NCI-H187 (cell line): ENCODE measurements at regions not wholly inside any gene's neighbourhood (a gene's known extent, or its start where the extent isn't known, plus 50 kb on each side); places are given as distances from the start of the nearest gene placed in this dataset.
A peak's percentile ranks its signal among the peaks of the same experiment; 100 is the strongest.

Experiments
- DNase-seq, 2 experiments: peaks; one replicate each; lab custom pipeline; 2025; lab: John Stamatoyannopoulos, UW

DNA sequence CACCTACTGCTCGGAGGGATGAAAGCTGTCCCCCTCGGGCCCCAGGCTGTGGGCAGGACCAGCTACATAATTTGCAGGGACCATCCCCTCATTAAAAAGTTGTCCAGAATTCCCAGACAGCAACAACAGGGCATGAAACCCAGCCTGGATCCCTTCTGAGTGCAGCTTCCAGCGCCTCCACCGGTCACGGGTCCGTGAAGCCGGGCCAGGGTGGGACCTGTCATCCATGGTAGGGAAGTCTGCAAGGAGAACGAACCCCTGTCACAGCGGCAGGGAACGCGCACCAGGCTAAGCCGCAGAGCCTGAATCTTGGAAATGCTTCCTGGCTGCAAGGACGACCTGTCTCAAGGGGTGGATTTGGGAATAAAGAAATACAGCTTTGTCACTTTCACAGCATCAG lies 214.2 kb downstream of the RBFOX3 start:
- no peak for DNase-seq

DNA sequence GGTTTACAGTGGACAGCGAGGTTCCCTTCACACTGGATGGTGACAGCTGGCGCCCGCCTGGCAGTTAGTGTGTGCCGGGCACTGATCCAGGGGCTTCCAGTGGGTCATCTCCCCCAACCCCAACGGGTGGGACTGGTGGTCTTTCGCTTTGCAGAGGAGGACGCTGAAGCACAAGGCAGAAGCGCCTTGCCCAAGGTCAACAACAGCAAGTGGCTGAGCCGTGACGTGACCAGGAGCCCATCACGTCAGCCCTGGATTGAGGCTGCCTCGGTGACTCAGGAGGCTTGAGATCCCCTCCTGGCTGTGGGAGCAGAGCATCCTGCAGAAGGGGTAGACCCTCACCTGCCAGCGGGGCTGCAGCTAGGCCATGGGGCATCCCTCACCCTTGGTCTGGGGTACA lies 215.3 kb downstream of the RBFOX3 start:
- no peak for DNase-seq

DNA sequence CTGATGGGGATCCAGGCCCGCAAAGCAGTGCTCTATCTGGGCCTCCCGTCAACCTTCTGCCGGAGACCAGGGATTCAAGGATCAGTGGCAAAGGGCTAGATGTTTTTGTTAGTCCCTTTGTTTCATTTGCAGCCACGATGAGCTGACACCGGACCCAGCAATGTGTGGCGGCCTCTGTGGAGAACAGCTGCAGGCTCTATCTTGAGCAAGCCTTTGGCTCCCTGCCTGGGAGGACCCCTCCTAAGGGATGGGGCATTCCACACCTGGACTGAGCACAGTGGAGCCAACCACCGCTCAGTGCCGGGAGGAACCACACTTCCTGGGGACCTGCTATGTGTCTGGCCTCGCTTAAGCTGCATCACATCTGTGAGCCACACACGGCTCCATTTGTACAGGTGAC lies 215.8 kb downstream of the RBFOX3 start:
- no peak for DNase-seq

DNA sequence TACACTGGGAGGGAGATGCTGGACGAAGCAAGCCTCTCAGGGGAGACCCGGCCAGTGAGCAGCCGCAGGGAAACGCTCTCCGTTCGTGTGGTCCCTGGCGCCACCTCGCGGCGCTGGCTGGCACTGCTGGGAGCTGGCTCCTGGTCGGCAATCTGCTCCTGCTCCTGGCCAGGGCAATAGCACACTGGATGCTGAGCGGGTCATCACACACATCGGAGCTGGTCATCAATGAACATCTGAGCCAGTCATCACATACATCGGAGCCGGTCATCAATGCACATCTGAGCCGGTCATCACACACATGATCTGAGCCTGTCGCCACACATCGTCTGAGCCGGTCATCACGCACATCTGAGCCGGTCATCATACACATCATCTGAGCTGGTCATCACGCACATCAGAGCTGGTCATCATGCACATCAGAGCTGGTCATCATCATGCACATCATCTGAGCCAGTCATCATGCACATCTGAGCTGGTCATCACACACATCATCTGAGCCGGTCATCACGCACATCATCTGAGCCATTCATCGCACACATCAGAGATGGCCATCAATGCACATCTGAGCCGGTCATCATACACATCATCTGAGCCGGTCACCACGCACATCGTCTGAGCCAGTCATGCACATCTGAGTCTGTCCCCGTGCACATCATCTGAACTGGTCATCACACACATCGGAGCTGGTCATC lies 217.3 kb downstream of the RBFOX3 start:
- DNase-seq: peak; percentile 52 to 71

DNA sequence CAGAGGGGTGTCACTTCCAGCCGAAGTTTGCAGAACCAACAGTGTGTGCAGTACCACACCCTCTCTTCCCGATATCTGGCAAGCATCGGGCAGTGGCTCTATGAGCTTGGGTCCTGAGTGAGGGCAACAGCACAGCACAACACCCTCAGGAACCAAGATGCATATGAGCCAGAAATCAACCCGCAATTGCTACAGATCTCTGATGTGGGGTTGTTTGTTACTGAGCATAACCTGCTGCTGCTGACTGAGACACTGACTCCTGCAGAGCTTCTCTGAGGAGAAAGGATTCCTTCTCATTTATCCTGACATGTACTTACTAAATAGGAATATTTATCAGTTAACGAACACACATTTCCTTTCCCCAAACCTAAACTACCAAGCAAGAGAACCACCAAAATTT lies 218.3 kb downstream of the RBFOX3 start:
- no peak for DNase-seq

- peak; percentile 28 to 38 for DNase-seq
Observed at GRCh38 chr17:79391376-79392233, 219.2 kb downstream of the RBFOX3 start.

DNA sequence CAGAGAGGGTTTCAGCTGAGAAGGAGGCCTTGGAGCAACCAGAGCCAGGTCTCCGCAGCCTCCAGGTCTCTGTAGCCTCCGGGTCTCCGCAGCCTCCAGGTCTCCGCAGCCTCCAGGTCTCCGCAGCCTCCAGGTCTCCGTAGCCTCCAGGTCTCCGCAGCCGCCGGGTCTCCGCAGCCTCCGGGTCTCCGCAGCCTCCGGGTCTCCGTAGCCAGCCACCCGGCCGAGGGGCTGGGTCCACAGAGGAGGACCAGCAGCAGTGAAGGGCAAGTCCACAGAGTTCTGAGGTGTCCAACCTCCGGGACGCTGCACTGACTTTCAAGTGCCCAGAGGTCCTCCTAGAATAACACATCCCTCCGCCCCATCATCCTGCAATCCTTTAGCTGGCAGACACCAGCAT lies 221.0 kb downstream of the RBFOX3 start:
- no peak for DNase-seq

DNA sequence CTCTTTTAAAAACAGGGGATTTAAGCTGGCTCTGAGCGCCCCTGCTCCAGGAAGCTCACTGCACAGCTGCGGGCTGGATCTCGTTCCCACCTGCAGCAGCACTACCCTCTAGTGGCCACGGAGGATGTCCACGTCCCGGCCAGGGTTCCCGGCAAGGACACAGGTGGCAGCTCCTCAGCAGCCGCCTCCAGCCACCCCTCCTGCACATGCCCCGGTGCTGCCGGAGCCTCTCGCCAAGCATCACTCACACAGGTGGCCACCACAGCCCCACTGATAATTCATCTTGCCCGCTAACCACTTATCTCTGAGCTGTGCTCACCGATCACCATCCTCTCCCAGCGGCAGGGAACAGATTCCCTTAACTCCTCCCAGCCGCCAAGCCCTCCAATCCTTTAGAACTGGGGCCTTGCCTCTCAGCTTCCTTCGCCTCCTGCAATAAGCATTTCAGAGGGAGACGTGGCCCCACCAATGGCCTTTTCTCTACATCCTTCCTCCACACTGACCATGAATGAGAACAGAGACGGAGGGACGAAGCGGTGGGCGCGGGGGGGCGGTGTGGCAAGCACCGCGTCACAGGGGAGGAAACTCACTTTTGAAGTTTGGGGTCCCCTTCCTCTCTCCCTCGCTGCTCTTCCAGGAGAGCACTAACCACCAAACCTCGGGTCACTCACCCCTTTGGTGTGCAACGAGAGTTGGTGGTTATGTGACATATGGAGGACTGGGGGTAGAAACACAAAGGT lies 222.1 kb downstream of the RBFOX3 start:
- DNase-seq: peak; percentile 38 to 81

DNA sequence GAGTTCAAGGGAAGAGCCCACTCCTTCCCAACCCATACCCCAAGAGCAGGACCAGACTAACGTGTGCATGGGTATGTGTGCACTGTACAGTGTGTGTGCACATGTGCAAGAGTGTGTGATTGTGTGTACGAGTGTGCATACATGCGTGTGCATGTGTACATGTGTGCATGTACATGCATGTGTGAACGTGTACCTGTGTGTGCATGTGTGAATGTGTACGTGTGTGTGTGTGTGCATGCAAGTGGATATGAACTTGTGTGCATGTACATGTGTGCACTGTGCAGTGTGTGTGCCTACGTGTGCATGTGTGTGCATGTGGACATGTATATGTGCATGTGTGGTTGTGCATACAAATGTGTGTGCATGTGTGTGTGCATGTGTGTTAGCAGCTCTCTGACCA lies 223.1 kb downstream of the RBFOX3 start:
- DNase-seq: no peak

DNA sequence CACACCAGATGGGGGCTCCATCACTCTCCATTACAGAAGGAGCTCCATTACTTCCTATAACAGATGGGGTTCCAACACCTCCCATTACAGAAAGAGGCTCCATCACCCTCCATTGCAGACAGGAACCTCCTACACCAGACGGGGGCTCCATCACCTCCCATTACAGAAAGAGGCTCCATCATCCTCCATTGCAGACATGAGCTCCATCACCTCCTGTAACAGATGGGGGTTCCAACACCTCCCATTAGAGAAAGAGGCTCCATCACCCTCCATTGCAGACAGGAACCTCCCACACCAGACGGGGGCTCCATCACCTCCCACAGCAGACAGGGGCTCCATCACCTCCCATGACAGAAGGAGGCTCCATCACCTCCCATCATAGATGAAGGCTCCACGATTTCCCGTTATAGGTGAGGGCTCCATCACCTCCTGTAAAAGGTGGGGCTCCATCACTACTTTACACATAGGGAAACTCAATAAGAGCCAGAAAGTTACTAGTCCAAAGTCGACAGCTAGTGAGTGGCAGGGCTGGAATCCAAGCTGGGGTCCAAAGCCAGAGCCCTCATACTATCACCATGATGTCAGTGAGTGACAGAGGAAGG lies 224.8 kb downstream of the RBFOX3 start:
- DNase-seq: no peak

DNA sequence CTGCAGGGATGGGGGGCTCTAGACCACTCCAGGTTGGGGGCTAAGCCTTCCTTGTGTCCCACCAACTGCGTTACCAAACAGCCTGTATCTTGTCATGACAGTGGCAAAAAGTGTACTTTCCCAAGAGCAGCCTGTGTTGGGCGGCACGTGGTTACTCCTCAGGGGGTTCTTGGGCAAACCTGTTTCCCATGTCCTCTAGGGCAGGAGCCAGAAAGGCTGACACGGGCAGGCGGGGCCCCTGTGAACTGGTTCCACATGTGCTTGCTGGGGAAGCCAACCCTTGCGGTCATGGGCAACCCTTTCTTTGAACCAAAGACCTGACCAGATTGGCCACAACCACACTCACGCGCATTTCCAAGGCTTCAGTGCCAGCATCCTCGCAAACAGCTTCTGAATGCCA lies 228.5 kb downstream of the RBFOX3 start:
- DNase-seq: no peak

GRCh38 chr17:79379700-79380445 lies 231.0 kb downstream of the RBFOX3 start:
- no peak for DNase-seq

GRCh38 chr17:79377230-79377786 lies 233.5 kb downstream of the RBFOX3 start:
- DNase-seq: no peak

DNA sequence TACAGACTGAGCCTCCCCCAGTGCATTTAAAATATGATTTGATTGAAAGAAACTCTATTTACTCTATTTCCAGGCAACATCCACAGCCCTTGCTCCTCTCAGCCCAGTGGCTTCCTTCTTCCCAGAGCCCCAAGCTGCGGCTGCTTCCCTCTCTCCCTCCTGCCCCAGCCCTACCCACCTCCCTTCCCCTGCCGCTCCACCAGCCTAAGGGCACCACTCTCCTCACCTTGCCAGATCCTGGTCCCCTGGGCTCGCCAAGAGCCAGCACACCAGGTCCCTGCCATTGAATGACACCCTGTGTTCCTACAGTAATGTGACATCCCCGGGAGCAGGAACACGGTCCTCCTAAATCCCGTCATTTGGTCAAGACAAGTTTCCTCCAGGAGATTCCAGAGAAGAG lies 236.0 kb downstream of the RBFOX3 start:
- DNase-seq: no peak

DNA sequence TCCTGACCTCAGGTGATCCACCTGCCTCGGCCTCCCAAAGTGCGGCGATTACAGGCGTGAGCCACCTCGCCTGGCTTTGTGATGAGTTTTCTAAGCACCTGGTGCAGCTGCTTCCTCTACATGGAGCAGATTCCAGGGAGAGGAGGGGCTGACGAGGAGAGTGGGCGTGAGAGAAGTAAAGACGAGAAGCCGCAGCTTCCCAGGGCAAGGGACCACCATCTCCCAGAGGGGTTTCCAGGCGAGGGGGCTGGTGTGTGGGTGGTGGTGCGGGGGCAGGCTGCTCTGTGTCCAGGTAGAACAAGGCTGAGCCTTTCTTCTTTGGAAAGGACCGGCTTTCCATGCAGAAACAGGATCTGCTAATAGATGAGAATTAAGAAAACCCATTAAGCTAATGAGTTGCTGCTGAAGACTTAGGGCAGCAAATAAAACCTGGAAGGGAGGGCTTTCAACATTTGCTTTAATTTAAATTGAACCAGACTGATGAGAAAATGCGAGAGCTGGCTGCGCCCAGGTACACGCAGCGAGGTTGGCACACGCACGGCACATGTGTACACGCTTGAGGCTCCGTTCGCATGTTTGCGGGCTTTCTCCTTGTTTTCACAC lies 236.7 kb downstream of the RBFOX3 start:
- DNase-seq: no peak

DNA sequence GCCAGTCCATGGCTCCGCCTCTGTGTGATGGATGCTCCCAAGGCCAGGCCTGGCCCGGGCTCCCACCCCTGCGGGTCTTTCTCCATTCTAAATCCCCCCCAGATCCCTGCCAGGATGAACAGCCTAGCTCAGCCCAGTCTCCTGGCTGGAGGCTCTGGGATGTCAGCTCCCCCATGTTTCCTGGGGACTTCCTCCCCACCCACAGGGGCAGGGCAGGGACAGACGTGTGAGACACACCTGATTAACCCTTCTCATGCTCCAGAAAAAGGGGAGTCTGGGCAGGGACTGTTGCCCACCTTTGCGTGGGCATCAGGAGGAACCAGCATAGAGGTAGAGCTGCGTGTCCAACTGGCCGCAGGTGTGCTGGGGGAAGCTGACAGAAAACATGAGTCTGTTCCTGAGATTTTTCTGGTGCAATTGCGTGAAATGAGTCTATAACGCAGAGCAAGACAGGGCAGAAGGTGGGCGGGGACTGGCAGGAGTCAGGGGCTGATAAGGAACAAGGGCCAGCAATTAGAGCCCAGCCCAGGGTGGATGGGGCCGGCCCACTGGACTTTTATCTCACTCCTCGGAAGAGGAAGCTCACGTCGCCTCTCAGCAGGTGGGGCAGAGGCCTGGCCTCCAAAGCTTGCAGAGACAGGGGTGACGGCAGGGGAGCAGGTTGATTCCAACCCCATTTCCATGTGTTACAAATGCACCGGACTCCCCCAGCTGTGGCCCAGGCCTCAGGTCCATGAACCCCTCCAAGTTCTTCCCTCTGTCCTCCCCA lies 238.2 kb downstream of the RBFOX3 start:
- no peak for DNase-seq

GRCh38 chr17:79371984-79372383 lies 238.9 kb downstream of the RBFOX3 start:
- no peak for DNase-seq

GRCh38 chr17:79370594-79370993 lies 240.3 kb downstream of the RBFOX3 start:
- DNase-seq: no peak

GRCh38 chr17:79370126-79370525 lies 240.7 kb downstream of the RBFOX3 start:
- DNase-seq: no peak

DNA sequence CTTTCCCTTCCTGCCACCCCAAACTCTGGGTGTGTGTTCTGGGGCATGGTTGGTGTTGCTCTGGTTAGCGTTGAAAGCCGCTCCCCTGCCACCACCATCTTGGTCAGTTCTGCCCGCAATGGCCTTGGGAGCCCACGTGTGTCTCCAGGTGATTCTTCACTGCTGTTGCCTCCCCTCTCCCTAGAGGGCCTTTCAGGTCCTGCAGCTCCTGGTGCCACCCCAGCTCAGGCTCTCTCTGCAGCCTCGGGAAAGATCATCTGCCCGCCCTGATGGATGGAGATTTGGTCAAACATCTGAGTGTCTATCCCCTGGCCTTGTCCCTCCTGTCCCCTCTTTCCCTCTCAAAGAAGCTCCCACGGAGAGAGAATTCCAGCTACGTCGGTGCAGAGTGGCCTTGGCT lies 241.3 kb downstream of the RBFOX3 start:
- DNase-seq: no peak
